ENCODE measurements at regions not wholly inside any gene's neighbourhood (a gene's known extent, or its start where the extent isn't known, plus 50 kb on each side); places are given as distances from the start of the nearest gene placed in this dataset.
"Not testable (repeated sequence)": the region's sequence is repeated elsewhere in the genome, so short reads cannot be mapped to it uniquely, and the experiment has no call there.

DNA sequence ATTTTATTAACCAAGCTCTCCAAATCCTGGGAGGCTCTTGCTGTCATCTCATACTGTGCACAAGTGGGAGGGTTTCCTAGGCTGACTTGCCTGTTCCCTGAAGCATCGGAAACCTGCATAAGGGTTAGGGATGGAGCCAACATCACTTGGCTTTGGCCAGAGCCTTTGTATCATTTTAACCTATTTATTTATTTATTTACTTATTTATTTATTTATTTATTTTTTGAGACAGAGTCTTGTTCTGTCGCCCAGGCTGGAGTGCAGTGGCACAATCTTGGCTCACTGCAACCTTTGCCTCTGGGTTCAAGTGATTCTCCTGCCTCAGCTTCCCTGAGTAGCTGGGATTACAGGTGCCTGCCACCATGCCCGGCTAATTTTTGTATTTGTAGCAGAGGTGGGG, 645.9 kb downstream of the TYW1 start:
- TF ChIP-seq, protein P1, sequence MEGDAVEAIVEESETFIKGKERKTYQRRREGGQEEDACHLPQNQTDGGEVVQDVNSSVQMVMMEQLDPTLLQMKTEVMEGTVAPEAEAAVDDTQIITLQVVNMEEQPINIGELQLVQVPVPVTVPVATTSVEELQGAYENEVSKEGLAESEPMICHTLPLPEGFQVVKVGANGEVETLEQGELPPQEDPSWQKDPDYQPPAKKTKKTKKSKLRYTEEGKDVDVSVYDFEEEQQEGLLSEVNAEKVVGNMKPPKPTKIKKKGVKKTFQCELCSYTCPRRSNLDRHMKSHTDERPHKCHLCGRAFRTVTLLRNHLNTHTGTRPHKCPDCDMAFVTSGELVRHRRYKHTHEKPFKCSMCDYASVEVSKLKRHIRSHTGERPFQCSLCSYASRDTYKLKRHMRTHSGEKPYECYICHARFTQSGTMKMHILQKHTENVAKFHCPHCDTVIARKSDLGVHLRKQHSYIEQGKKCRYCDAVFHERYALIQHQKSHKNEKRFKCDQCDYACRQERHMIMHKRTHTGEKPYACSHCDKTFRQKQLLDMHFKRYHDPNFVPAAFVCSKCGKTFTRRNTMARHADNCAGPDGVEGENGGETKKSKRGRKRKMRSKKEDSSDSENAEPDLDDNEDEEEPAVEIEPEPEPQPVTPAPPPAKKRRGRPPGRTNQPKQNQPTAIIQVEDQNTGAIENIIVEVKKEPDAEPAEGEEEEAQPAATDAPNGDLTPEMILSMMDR (conservative IDR thresholded peaks at IDR 0.05; ENCODE audit: low read depth in 2 of 2), result not testable (repeated sequence)
- TF ChIP-seq, protein P2, sequence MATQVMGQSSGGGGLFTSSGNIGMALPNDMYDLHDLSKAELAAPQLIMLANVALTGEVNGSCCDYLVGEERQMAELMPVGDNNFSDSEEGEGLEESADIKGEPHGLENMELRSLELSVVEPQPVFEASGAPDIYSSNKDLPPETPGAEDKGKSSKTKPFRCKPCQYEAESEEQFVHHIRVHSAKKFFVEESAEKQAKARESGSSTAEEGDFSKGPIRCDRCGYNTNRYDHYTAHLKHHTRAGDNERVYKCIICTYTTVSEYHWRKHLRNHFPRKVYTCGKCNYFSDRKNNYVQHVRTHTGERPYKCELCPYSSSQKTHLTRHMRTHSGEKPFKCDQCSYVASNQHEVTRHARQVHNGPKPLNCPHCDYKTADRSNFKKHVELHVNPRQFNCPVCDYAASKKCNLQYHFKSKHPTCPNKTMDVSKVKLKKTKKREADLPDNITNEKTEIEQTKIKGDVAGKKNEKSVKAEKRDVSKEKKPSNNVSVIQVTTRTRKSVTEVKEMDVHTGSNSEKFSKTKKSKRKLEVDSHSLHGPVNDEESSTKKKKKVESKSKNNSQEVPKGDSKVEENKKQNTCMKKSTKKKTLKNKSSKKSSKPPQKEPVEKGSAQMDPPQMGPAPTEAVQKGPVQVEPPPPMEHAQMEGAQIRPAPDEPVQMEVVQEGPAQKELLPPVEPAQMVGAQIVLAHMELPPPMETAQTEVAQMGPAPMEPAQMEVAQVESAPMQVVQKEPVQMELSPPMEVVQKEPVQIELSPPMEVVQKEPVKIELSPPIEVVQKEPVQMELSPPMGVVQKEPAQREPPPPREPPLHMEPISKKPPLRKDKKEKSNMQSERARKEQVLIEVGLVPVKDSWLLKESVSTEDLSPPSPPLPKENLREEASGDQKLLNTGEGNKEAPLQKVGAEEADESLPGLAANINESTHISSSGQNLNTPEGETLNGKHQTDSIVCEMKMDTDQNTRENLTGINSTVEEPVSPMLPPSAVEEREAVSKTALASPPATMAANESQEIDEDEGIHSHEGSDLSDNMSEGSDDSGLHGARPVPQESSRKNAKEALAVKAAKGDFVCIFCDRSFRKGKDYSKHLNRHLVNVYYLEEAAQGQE (IDR thresholded peaks at IDR 0.05; ENCODE audit: unreplicated experiment), result not testable (repeated sequence)
- not testable (repeated sequence) for TF ChIP-seq EZH2phosphoT487 (IDR thresholded peaks at IDR 0.05; ENCODE audit: unreplicated experiment); POLR2AphosphoS5 (IDR thresholded peaks at IDR 0.05; ENCODE audit: low read depth); EZH2 (IDR thresholded peaks at IDR 0.05; ENCODE audit: low read depth, unreplicated experiment); ZNF331 (CRISPR knock-in tag; IDR thresholded peaks at IDR 0.05; ENCODE audit: low read depth); JUNB (IDR thresholded peaks at IDR 0.05; ENCODE audit: unreplicated experiment)
